GM12878 (cell line): ENCODE measurements at regions not wholly inside any gene's neighbourhood (a gene's known extent, or its start where the extent isn't known, plus 50 kb on each side); places are given as distances from the start of the nearest gene placed in this dataset.

ENCODE experiments used
- CREB1 ChIP-seq: IDR thresholded peaks from 2 replicates; pipeline ENCODE4 v1.6.1; 2012; ENCODE audit warnings: low read depth, mild to moderate bottlenecking, inconsistent platforms
- EZH2 ChIP-seq: IDR thresholded peaks from 2 replicates; pipeline ENCODE4 v1.6.1; 2012; ENCODE audit warnings: low read depth, mild to moderate bottlenecking, control low read depth, inconsistent platforms, low read length, borderline replicate concordance; ENCODE audit not compliant: control insufficient read depth
- GABPA ChIP-seq: IDR thresholded peaks from 2 replicates; pipeline ENCODE4 v1.6.1; 2014; ENCODE audit warnings: antibody characterized with exemption, low read depth, mild to moderate bottlenecking, inconsistent platforms
- NFYB ChIP-seq: IDR thresholded peaks from 2 replicates; pipeline ENCODE4 v1.6.1; 2011; ENCODE audit warnings: low read depth, mild to moderate bottlenecking, low read length, improper control_type of control experiment, moderate library complexity; ENCODE audit not compliant: insufficient read depth
- NRF1 ChIP-seq: conservative IDR thresholded peaks from 2 replicates; pipeline ENCODE4 v1.6.1; 2011; ENCODE audit warnings: mild to moderate bottlenecking, low read depth, low read length, improper control_type of control experiment
- RFX5 ChIP-seq: IDR thresholded peaks from 2 replicates; pipeline ENCODE4 v1.6.1; 2011; ENCODE audit warnings: low read depth, low read length, improper control_type of control experiment
- SIX5 ChIP-seq: IDR thresholded peaks from 2 replicates; pipeline ENCODE4 v1.6.1; 2011; ENCODE audit warnings: mild to moderate bottlenecking, low read depth, low read length, moderate library complexity; ENCODE audit not compliant: severe bottlenecking
- SMAD1 ChIP-seq: fragments of 450-650 bp; IDR thresholded peaks from 2 replicates; pipeline ENCODE4 v1.6.1; 2018; ENCODE audit warnings: mild to moderate bottlenecking, low read depth; ENCODE audit not compliant: partially characterized antibody
- ZNF274 ChIP-seq: IDR thresholded peaks from one replicate; pipeline ENCODE4 v1.8.0; 2011; ENCODE audit not compliant: insufficient read length, insufficient read depth

- no peak for TF ChIP-seq CREB1
- no peak for TF ChIP-seq EZH2
- TF ChIP-seq NFYB = no peak
- TF ChIP-seq GABPA = no peak
- no peak for TF ChIP-seq NRF1
- no peak for TF ChIP-seq SIX5
- no peak for TF ChIP-seq SMAD1
- no peak for TF ChIP-seq RFX5
- no peak for TF ChIP-seq ZNF274
Observed at GRCh38 chr2:78546843-78547242, 478.7 kb upstream of the REG3G start.
